Naive thymus-derived CD4-positive, alpha-beta T cell (primary cell): ENCODE measurements at regions not wholly inside any gene's neighbourhood (a gene's known extent, or its start where the extent isn't known, plus 50 kb on each side); places are given as distances from the start of the nearest gene placed in this dataset.

Source experiments
- ATAC-seq: fragments of 150-1000 bp; cut with Tn5 transposase; 2 replicates; pipeline ENCODE4 v1.10.0; 2021; ENCODE audit warnings: mild to moderate bottlenecking, moderate library complexity
- CTCF ChIA-PET: fragments of 350-600 bp; sonication (Branson Sonifier 250); formaldehyde crosslinking; loops from one replicate; lab custom pipeline; 2021; ENCODE audit warnings: antibody characterized with exemption; lab: Charles Lee
- POLR2A ChIA-PET: fragments of 350-600 bp; sonication (Branson Sonifier 250); formaldehyde crosslinking; loops from one replicate; lab custom pipeline; 2021; ENCODE audit warnings: antibody characterized with exemption, inconsistent platforms; lab: Charles Lee
- DNase-seq, 9 donors: peaks; one replicate each; pipeline versions ENCODE4 v3.0.0 to v3.0.0-alpha.2; 2020 to 2022; ENCODE audit warnings: mixed read lengths in 1 of 9
- H3K27ac ChIP-seq: one replicate; pipeline ENCODE4 v1.7.0; 2013; ENCODE audit warnings: mild to moderate bottlenecking, low read depth, low read length, moderate library complexity
- H3K27me3 ChIP-seq, 2 donors: one replicate each; pipeline ENCODE4 v1.7.0; 2013; ENCODE audit warnings: low read length in 2 of 2, mild to moderate bottlenecking in 2 of 2, moderate library complexity in 2 of 2; ENCODE audit not compliant: control insufficient read depth in 2 of 2, insufficient read depth in 2 of 2
- H3K36me3 ChIP-seq, 3 experiments: 1 replicate in 2 of 3; 2 replicates in 1 of 3; pipeline ENCODE4 v1.7.0; 2013; ENCODE audit warnings: low read length in 3 of 3, mild to moderate bottlenecking in 3 of 3, moderate library complexity in 1 of 3; ENCODE audit not compliant: insufficient read depth in 3 of 3, control insufficient read depth in 2 of 3
- H3K4me1 ChIP-seq, 2 donors: one replicate each; pipeline ENCODE4 v1.7.0; 2013; ENCODE audit warnings: low read length in 2 of 2, mild to moderate bottlenecking in 2 of 2, moderate library complexity in 1 of 2; ENCODE audit not compliant: control insufficient read depth in 2 of 2, insufficient read depth in 2 of 2
- H3K4me3 ChIP-seq: 2 replicates; pipeline ENCODE4 v1.7.0; 2013; ENCODE audit warnings: mild to moderate bottlenecking, low read length
- H3K9me3 ChIP-seq, 3 experiments: 1 replicate in 2 of 3; 2 replicates in 1 of 3; pipeline ENCODE4 v1.7.0; 2013; ENCODE audit warnings: low read length in 3 of 3; ENCODE audit not compliant: control insufficient read depth in 2 of 3
- H3K27ac Mint-ChIP-seq, 9 donors: one replicate each; pipeline ENCODE4 v1.8.0; 2020 to 2022; ENCODE audit warnings: mixed read lengths in 9 of 9, mild to moderate bottlenecking in 8 of 9, moderate library complexity in 5 of 9, inconsistent platforms in 2 of 9
- H3K27me3 Mint-ChIP-seq, 5 donors: one replicate each; pipeline ENCODE4 v1.8.0; 2021 to 2022; ENCODE audit warnings: mixed read lengths in 5 of 5, mild to moderate bottlenecking in 1 of 5
- H3K36me3 Mint-ChIP-seq, 5 donors: one replicate each; pipeline ENCODE4 v1.8.0; 2020 to 2022; ENCODE audit warnings: mixed read lengths in 5 of 5, mild to moderate bottlenecking in 3 of 5, inconsistent platforms in 1 of 5
- H3K4me1 Mint-ChIP-seq, 7 donors: one replicate each; pipeline ENCODE4 v1.8.0; 2020 to 2022; ENCODE audit warnings: mixed read lengths in 7 of 7, mild to moderate bottlenecking in 3 of 7, inconsistent platforms in 1 of 7
- H3K4me3 Mint-ChIP-seq, 10 donors: one replicate each; pipeline ENCODE4 v1.8.0; 2020 to 2022; ENCODE audit warnings: mild to moderate bottlenecking in 10 of 10, mixed read lengths in 10 of 10, moderate library complexity in 6 of 10, inconsistent platforms in 2 of 10
- H3K9me3 Mint-ChIP-seq, 11 donors: one replicate each; pipeline ENCODE4 v1.8.0; 2020 to 2022; ENCODE audit warnings: mixed read lengths in 11 of 11, mild to moderate bottlenecking in 4 of 11, inconsistent platforms in 1 of 11, moderate library complexity in 1 of 11
- intact Hi-C, 2 donors: fragments of 100-400 bp; cut with micrococcal nuclease; formaldehyde crosslinking; loops; one replicate each; pipeline ENCODE4 v1.15.1; 2023

GRCh38 chr10:93146336-93146735 lies 72.6 kb downstream of the CYP26A1 start:
- Histone ChIP-seq H3K27me3 (no peaks in the 10 kb centered on the region), H3K36me3 (no peaks in the 10 kb centered on the region), H3K4me1 (peaks cover 0 to 16% of the 10 kb centered on the region in 2 donors), H3K27ac (no peak overlapping the region), H3K9me3 (no peaks in the 10 kb centered on the region), H3K4me3 (no peak overlapping the region)
- H3K4me3 Mint-ChIP-seq: no peak overlapping the region
- peaks cover 0 to 5% (median 0%) of the 10 kb centered on the region in 5 donors for H3K36me3 Mint-ChIP-seq
- peaks cover 9 to 21% (median 18%) of the 10 kb centered on the region in 7 donors for H3K4me1 Mint-ChIP-seq
- no peak for ATAC-seq
- no peak for DNase-seq
- H3K27me3 Mint-ChIP-seq: peaks cover 0 to 31% (median 28%) of the 10 kb centered on the region in 5 donors
- ChIA-PET CTCF (no interaction called here), POLR2A (no interaction called here)
- peaks cover 0 to 2% (median 0%) of the 10 kb centered on the region in 11 donors for H3K9me3 Mint-ChIP-seq
- intact Hi-C loops: no loop called here
- H3K27ac Mint-ChIP-seq: no peak overlapping the region

DNA sequence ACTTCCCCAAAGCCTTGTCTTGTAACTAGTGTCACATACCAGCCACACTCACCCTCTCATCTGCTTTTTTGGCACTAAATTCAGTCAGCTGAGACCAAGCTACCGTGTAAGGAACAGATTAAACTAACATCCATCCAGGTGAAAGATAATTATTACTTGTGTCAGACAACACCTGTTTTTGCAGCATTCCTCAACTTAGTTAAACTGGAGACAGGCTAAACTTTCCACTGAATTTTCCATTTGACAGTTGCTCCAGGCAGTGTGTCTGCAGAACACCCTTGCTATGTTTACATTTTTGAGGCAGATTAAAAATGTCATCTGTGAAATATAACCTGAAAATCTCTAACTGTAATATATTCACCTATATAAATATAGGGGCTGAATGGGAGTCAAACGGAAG lies 73.6 kb downstream of the CYP26A1 start:
- Histone ChIP-seq H3K9me3 (no peaks in the 10 kb centered on the region), H3K36me3 (no peaks in the 10 kb centered on the region), H3K4me1 (peaks cover 0 to 16% of the 10 kb centered on the region in 2 donors), H3K4me3 (no peak overlapping the region), H3K27ac (no peak overlapping the region), H3K27me3 (no peaks in the 10 kb centered on the region)
- ATAC-seq: no peak
- Mint-ChIP-seq H3K4me1 (peaks cover 11 to 24% (median 21%) of the 10 kb centered on the region in 7 donors), H3K4me3 (no peak overlapping the region), H3K27ac (no peak overlapping the region), H3K9me3 (peaks cover 0 to 2% (median 0%) of the 10 kb centered on the region in 11 donors), H3K36me3 (peaks cover 0 to 5% (median 0%) of the 10 kb centered on the region in 5 donors), H3K27me3 (peaks cover 0 to 34% (median 29%) of the 10 kb centered on the region in 5 donors)
- intact Hi-C loops: no loop called here
- no peak for DNase-seq
- CTCF ChIA-PET: no interaction called here
- POLR2A ChIA-PET: no interaction called here

DNA sequence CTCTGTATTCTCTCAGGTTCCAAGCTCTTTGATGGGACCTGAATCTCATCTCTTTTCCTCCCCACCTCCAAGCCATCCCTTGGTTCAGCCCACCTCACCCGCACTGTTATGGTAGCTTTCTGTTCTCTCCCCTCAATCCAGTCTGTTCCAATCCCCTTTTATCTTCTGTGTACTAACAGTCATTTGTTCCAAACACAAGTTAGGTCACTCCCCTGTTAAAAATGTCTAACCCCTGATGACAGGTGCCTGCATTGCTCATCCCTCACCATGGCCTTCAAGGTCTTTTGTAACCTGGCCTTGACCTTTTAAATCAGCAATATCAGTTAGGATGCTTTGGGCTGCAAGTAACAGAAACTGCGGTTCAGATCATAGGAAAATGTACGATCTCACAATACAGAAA lies 74.8 kb downstream of the CYP26A1 start:
- peaks cover 11 to 24% (median 21%) of the 10 kb centered on the region in 7 donors for H3K4me1 Mint-ChIP-seq
- H3K4me3 Mint-ChIP-seq: no peak overlapping the region
- Histone ChIP-seq H3K27me3 (no peaks in the 10 kb centered on the region), H3K4me3 (no peak overlapping the region), H3K27ac (no peak overlapping the region), H3K36me3 (no peaks in the 10 kb centered on the region), H3K9me3 (no peaks in the 10 kb centered on the region), H3K4me1 (peaks cover 0 to 16% of the 10 kb centered on the region in 2 donors)
- H3K9me3 Mint-ChIP-seq: peaks cover 0 to 5% (median 0%) of the 10 kb centered on the region in 11 donors
- H3K27ac Mint-ChIP-seq: no peak overlapping the region
- DNase-seq: no peak
- POLR2A ChIA-PET: no interaction called here
- no peak for ATAC-seq
- H3K36me3 Mint-ChIP-seq: peaks cover 0 to 5% (median 0%) of the 10 kb centered on the region in 5 donors
- peaks cover 0 to 35% (median 29%) of the 10 kb centered on the region in 5 donors for H3K27me3 Mint-ChIP-seq
- intact Hi-C loops: no loop called here
- CTCF ChIA-PET: interaction anchor here (0.6 kb wide), 1 partner anchor 356 kb away, joined by 6 read pairs; no protein-coding TSS in a partner anchor

DNA sequence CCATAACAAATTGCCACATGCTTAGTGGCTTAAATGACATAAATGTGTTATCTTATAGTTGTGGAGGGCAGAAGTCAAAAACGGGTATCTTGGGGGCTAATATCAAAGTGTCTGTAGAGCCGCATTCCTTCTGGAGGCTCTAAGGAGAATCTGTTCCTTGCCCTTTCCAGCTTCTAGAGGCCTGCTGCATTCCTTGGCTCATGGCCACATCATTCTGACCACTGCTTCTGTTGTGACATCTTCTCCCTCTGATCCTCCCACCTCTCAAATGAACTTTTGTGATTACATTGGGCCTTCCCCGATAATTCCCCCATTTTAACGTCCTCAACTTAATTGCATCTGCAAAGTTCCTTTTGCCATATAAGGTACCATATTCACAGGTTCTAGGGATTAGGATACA lies 76.1 kb downstream of the CYP26A1 start:
- Mint-ChIP-seq H3K9me3 (peaks cover 0 to 9% (median 2%) of the 10 kb centered on the region in 11 donors), H3K4me1 (peaks cover 11 to 24% (median 21%) of the 10 kb centered on the region in 7 donors), H3K4me3 (peak overlapping the region in 4 of 10 donors; percentile 1 to 60 (median 52)), H3K36me3 (peaks cover 0 to 5% (median 0%) of the 10 kb centered on the region in 5 donors), H3K27ac (no peak overlapping the region), H3K27me3 (peaks cover 0 to 29% (median 24%) of the 10 kb centered on the region in 5 donors)
- no peak for ATAC-seq
- H3K4me1 ChIP-seq: peaks cover 0 to 16% of the 10 kb centered on the region in 2 donors
- no peak for DNase-seq
- ChIA-PET POLR2A (no interaction called here), CTCF (no interaction called here)
- H3K27me3 ChIP-seq: no peaks in the 10 kb centered on the region
- no peaks in the 10 kb centered on the region for H3K36me3 ChIP-seq
- H3K27ac ChIP-seq: no peak overlapping the region
- no peak overlapping the region for H3K4me3 ChIP-seq
- no peaks in the 10 kb centered on the region for H3K9me3 ChIP-seq
- intact Hi-C loops: no loop called here

GRCh38 chr10:93150289-93150688 lies 76.6 kb downstream of the CYP26A1 start:
- Histone ChIP-seq H3K4me3 (no peak overlapping the region), H3K4me1 (peaks cover 0 to 16% of the 10 kb centered on the region in 2 donors), H3K36me3 (no peaks in the 10 kb centered on the region), H3K9me3 (no peaks in the 10 kb centered on the region), H3K27me3 (no peaks in the 10 kb centered on the region), H3K27ac (no peak overlapping the region)
- intact Hi-C loops: no loop called here
- H3K4me1 Mint-ChIP-seq: peaks cover 11 to 24% (median 21%) of the 10 kb centered on the region in 7 donors
- DNase-seq: peak in 5 of 9 donors; percentile 9 to 29 (median 13)
- CTCF ChIA-PET: no interaction called here
- H3K36me3 Mint-ChIP-seq: peaks cover 0 to 5% (median 0%) of the 10 kb centered on the region in 5 donors
- H3K27me3 Mint-ChIP-seq: peaks cover 0 to 29% (median 24%) of the 10 kb centered on the region in 5 donors
- peak overlapping the region in 9 of 10 donors; percentile 21 to 73 (median 56) for H3K4me3 Mint-ChIP-seq
- peaks cover 0 to 15% (median 4%) of the 10 kb centered on the region in 11 donors for H3K9me3 Mint-ChIP-seq
- peak overlapping the region in 1 of 9 donors; percentile 8 for H3K27ac Mint-ChIP-seq
- no peak for ATAC-seq
- POLR2A ChIA-PET: no interaction called here

GRCh38 chr10:93150990-93151547 lies 77.4 kb downstream of the CYP26A1 start:
- ChIA-PET POLR2A (no interaction called here), CTCF (no interaction called here)
- Histone ChIP-seq H3K27ac (no peak overlapping the region), H3K9me3 (no peaks in the 10 kb centered on the region), H3K27me3 (no peaks in the 10 kb centered on the region), H3K4me1 (peaks cover 0 to 16% of the 10 kb centered on the region in 2 donors), H3K36me3 (no peaks in the 10 kb centered on the region), H3K4me3 (no peak overlapping the region)
- Mint-ChIP-seq H3K36me3 (peaks cover 0 to 5% (median 5%) of the 10 kb centered on the region in 5 donors), H3K4me1 (peaks cover 11 to 24% (median 21%) of the 10 kb centered on the region in 7 donors), H3K27me3 (peaks cover 0 to 28% (median 21%) of the 10 kb centered on the region in 5 donors), H3K27ac (peak overlapping the region in 1 of 9 donors; percentile 9), H3K4me3 (peak overlapping the region in 7 of 10 donors; percentile 5 to 69 (median 60)), H3K9me3 (peaks cover 0 to 22% (median 8%) of the 10 kb centered on the region in 11 donors)
- ATAC-seq (no peak), DNase-seq (no peak)
- intact Hi-C loops: no loop called here
